Suprapubic skin (tissue), 3 donors: ENCODE measurements at regions not wholly inside any gene's neighbourhood (a gene's known extent, or its start where the extent isn't known, plus 50 kb on each side); places are given as distances from the start of the nearest gene placed in this dataset.

ENCODE experiments used
- CTCF ChIP-seq, 2 donors: fragments of 200-600 bp in 1 of 2; fragments of 450-650 bp in 1 of 2; sonication (generic) in 1 of 2; IDR thresholded peaks; one replicate each; pipeline ENCODE4 v1.5.1; 2016 to 2019; ENCODE audit warnings: antibody characterized with exemption in 2 of 2, mild to moderate bottlenecking in 1 of 2, moderate library complexity in 1 of 2
- EP300 ChIP-seq: sonication (generic); formaldehyde crosslinking; IDR thresholded peaks from one replicate; pipeline ENCODE4 v1.6.1; 2017; ENCODE audit warnings: antibody characterized with exemption

GRCh38 chr1:219489636-219490035, 123.3 kb downstream of the ZC3H11B start:
- TF ChIP-seq CTCF (IDR thresholded peaks at IDR 0.05) (no peak), EP300 (no peak)
